GM21529 (cell line): ENCODE measurements at regions not wholly inside any gene's neighbourhood (a gene's known extent, or its start where the extent isn't known, plus 50 kb on each side); places are given as distances from the start of the nearest gene placed in this dataset.

ENCODE experiments used
- ATAC-seq: cut with Tn5 transposase; IDR thresholded peaks from one replicate; pipeline ENCODE4 v1.9.1; 2021; ENCODE audit not compliant: unreplicated experiment

DNA sequence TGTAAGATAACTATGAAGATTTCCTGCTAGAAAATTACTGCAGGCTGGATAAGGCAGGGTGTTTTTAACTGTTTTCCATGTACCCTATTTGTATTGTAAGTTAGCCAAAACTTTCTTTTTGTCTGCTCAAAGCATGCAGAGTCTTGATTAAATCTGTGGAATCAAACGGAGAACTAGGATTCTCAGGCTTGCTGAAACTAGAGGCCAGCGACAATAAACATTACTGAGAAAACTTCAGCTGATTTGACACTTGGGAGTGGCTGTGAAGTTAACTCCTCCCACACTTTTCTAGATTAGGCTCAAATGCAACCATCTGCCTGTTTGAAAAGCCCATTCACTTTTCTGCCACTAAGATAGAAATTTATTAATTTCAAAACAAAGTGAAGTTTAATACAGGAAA lies 153.2 kb upstream of the FRMD4B start:
- ATAC-seq = no peak

DNA sequence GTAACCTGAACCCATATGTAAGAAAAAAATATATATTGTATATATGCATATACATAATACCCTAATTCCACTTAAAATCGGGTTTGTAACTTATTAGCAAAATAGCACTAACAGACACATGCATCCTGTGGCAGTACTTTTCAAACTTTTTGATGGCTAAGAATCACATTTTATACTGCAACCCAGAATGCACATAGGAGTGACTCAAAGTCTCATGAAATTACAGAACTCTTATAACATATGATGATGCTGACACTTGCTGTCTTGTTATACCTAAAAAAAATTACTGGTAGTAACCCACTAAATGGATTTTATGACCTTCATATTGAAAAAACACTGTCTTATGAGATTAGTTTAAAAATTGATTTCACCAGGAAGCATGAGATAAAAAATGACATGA lies 152.4 kb upstream of the FRMD4B start:
- ATAC-seq = no peak

DNA sequence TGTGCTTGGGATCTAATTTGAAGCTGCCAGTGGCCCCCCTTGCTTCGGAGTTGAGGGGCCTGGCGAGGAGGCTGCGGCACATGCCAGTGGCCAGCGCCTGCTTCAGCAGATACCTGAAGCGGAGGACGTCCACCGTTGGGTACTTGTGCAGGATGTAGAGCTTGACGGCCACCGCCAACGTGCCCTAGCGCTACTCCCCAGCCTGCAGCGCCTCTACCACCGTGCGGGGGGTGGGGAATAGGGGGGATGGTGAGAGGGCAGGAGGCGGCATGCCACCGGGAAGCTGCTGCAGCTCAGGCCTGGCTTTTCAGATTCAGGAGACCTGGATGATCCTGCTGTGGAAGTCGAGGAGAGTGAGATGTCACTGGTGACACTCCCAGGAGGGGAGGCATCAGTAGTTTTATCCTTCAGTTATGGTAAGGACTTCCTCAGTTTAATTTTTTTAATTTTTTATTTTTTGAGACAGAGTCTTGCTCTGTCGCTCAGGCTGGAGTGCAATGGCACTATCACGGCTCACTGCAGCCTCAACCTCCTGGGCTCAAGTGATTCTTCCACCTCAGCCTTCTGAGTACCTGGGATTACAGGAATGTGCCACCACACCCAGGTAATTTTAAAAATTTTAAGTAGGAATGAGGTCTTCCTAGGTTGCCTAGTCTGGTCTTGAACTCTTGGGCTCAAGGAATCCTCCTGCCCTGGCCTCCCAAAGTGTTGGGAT lies 150.6 kb upstream of the FRMD4B start:
- ATAC-seq = no peak

DNA sequence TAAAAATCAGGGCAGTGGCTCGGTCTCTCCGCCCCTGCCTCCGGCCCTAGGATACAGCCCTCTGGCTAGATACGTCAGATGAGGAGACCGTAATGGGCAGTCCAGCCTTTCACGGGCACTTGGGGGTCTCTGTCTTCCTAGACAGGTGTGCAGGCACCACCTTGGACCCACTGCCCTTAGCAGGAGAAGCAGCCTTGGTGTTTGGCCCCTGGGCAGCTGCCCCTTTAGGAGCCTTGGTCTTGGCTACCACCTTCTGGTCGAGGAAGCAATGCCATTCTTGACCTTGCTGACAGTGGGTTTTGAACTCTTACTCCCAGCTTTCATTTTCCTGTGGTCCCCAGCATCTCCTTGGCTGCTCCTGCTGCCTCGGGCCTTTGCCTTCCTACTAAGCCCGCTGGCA lies 149.7 kb upstream of the FRMD4B start:
- no peak for ATAC-seq

DNA sequence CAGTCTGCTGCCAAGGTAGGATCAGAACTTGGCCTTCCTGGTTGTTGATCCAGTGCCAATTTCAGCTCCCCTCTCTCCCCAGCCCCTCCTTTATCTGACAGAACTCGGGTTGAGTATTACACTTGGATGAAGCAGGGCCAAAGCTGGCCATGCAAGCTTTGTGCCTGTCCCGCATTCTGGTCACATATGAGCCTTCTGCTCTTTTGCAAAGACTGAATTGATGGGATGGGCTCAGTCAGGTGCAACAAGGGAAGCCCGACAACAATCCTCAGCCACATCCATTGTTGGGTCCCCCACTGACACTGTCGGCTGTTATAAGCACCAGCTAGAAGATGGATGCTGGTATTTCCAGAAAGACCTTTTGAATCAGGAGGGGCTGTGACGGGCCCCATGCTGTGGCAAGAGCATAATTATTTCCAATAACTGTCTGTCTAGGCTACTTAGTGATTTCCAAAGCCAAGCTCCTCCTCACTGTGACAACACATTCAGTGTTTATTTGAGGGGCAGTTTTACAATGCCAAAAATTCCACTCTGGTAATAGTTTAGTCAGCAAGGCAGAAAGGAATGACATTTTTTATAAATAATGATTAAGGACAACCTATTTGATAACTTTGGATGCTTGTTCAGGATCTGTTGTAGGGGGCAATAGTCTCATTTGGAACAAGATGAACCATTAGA lies 146.8 kb upstream of the FRMD4B start:
- no peak for ATAC-seq

DNA sequence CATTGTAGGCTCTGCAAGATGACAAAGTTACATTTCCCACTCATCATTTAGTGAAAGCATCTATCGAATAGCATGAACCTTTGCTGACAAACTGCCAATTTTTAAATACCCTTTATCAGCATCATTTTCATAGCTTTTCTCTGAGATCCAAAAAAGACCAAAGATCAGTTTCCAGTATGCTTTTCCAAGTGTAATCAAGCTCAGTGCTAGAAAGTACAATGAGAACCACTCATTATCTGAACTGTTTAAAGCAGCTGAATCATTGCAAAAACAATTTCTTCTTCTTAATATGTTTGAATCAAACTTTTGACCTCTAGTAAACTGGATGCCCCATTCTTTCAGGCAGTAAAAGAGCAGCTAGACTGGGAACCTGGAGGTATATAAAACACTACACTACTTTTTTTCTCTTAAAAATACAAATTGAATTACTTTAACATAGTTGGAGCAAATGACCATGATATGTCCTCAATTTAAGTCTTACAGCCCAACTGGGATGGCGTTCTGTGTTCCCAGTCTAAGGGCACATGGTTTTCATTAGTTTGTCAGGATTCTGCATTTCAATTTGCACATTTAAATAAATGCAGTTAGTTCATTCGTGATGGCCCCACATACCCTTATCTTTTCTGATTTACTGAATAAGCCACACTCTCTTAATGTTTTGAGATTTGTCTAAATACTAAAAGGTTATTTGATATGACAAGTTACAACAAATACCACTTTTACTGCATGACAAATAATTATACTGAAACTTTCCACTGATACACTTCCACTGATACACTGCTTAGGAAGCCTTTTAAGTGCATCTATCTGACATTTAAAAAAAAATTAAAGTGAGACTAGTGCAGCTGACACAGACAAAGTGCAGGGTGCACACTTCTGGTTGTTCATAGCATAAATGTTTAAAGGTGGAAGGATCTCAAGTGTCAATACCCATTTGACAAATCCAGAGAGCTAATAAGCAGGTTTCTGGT lies 146.0 kb upstream of the FRMD4B start:
- no peak for ATAC-seq

DNA sequence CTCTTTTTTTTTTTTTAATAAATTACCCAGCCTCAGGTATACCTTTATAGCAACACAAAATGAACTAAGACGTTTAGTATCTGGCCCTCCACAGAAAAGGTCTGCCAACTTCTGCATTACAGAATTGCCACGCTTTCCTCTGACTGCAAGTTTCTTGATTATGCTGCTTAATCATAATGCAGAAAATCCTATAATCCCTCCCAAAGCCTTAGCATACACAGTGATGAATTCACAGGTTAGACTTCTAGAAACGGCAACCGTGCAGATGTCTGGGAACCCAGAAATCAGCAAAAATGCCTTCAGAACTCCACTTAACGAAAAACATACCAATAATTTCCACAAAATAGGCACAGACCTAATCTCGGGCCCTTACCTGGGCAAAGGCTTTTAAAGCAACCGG lies 144.7 kb upstream of the FRMD4B start:
- ATAC-seq = no peak

DNA sequence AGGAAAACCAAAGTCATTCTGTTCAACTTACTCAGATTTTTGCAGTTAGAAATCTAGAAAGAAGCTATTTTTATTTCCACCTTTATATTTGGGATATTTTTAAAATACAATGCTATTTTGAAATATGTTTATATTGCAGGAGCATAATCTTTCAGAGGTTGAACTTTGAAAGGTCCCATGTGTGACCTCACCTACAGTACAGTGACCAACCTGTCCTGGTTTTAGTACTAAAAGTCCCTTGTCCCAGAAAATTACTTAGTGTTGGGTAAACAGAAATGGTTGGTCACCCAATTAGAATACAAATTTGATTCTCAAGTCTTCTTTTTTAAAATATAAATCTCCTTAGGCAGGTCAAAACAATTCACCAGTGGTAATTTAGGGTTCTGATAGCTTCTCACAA lies 141.6 kb upstream of the FRMD4B start:
- ATAC-seq = no peak

DNA sequence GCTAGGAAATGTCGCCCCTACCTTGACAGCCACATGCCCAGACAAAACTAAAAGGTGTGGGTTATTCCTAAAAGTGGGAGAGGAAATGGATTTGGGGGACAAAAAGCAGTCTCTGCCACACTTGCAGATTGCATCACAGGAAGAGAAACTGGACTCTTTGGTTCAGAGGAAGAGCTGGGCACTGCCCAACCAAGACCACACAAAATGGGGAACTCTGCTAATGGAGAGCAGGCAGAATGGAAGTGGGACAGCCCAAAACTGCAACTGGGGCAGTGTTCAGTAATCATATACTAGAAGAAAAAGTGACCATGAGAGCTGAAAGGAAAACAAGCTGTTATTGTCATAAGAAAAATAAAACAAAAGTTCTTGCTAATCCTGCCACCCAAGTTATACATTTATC lies 138.9 kb upstream of the FRMD4B start:
- ATAC-seq = no peak

DNA sequence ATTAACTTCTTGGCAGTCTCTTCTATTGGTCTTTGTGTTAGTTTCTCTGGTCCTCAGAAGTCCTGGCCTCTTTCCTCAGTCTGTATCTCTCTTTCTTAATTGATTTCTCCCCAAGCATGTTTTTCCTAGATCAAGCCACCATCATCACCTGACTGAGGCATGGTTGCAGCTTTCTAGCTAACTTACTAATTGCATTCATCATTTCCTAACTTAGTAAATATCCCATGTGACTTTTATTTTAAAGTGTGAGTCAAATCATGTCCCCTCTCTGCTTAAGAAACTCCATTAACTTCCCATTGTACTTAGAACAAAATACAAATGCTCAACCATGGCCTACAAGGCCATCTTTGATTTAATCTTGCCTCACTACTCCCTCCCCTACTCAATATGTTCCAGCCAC lies 135.4 kb upstream of the FRMD4B start:
- ATAC-seq = no peak

DNA sequence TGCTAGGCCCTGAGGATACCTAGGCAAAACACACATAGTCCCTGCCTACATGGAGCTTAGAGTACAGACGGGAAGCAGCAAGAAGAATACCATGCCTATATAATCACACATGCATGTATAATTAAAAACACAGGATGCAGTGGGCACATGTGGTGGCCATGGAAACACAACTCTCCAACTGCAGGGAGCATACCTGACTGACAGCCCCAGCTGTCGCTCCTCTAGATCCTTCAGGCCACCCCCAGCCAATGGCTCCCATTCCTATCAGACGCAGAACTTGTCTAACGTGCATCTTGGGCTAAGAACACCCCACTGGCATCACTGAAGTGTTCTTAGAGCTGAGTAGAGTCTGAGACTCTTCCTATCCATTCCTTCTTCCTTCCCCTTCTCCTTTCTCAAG lies 125.5 kb upstream of the FRMD4B start:
- ATAC-seq = no peak

DNA sequence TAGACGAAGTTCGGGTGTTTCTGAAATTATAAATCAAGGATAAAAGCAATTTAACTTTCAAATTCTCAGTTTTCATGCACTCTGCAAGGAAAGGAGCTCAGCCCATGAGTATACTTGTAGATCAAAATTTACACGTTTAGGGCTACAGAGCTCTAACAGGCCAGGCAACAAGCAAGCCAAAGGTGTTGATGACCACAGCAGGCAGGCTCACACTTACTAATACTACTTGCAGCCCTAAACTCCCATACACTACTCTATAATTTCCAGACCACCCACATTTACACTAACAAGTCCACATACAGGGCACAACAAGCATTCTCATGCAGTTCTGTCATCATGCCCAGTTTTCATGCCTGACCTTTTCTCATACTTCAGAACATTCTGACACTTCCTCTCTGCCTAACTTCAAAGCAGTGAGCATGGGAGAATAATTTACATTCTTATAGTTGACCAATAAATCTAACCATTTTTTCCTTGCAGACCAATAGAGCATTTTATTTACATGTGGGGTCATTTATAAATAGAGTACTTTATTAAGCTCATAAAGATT lies 124.7 kb upstream of the FRMD4B start:
- no peak for ATAC-seq

DNA sequence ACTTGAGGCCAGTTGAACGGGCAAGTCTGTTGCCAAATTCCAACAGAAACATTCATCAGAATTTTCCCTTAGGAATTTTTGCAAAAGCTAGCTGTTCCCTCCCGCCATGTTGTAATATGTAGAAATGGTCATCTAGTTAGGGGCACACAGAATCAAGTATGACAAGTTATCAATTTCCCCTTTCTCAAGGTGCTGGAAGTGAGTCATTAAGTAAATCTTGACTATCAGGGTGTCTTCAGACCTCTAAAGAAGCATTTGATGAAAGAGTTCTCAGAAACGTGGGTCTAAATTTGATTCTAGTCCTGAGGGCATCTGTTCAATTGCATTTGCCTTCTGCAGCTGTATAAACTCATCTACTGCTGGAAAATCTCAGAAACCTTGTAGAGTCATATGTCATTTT lies 123.4 kb upstream of the FRMD4B start:
- no peak for ATAC-seq

DNA sequence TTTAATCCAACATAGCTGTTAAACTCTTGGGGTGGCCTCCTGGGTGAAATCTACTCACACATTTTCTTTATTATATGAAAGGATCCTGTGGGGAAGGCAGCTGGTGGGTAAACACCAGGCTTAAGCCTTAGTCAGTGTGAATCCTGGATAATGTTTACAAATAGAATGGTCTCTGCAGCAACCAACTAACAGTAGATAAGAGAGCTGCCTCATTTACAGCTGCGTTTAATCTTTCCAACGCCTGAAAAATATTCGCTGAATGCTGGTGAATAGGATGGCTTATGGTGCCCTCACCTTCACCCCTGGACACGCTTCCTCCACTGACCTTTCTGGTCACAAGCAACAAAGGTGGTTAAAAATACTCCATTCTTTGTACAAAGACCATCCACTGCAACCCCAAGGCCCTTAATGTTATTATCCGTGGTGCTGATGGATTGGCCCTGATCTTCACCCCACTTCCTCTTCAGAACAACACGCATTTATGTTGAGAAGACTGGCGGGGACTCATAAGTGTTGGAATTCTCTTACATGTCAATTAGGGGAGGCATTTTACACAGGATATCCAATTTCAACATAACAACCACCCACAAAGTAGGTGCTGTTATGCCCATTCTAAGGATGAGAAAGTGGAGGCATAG lies 120.0 kb upstream of the FRMD4B start:
- no peak for ATAC-seq

DNA sequence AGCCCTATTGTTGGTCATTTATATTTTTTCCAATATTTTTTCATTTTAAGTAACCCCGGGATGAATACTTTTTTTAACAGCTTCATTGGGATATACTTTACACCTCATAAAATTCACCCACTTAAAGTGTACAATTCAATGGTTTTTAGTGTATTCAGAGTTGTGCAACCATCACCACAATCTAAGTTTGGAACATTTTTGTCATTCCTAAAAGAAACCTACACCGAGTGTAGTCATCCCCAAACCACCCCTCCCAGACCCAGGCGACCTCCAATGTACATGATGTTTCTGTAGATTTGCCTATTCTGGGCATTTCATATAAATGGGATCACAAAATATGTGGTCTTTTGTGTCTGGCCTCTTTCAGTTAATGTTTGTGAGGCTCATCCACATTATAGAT lies 118.3 kb upstream of the FRMD4B start:
- no peak for ATAC-seq

DNA sequence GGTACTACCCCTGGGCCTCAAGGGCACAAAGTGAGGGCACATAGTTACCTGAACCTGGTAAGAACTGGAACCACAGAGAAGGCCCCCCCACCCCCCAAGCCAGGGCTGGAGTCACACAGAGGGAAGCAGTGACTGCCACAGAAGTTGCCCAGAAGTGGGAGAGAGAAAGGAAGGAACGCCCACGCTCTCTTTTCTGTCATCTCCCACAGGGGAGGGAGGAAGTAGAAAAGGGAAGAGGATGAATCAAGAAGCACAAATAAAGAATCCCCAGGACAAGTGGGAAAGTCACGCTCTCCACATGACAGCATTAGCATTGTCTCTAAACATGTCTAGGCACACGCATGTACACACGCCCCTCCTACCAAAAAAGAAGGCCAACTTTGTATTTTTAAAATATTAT lies 114.7 kb upstream of the FRMD4B start:
- no peak for ATAC-seq

DNA sequence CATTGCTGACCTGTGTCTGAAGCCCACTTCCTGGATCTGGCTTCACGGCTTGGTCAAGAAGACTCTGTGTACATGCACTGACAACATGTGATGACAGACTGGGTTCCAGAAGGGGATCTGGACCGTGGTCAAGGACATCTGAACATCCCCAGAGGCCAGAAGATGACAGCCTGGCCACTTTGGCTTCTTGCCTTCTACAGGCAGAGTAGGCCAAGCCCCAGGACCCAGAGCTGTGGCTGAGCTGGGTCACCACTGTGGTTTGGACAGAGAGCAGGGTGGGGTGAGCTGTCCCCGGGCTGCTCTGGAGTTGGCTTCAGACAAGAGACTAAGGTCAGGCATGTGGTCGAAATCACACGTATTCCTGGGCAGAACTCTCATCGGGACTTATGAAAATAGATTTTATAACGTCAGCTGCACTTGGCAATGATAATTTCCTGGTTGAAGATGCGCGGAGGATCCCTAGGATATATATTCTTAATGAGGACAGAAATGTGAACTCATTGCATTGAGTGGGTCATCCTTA lies 114.1 kb upstream of the FRMD4B start:
- no peak for ATAC-seq

DNA sequence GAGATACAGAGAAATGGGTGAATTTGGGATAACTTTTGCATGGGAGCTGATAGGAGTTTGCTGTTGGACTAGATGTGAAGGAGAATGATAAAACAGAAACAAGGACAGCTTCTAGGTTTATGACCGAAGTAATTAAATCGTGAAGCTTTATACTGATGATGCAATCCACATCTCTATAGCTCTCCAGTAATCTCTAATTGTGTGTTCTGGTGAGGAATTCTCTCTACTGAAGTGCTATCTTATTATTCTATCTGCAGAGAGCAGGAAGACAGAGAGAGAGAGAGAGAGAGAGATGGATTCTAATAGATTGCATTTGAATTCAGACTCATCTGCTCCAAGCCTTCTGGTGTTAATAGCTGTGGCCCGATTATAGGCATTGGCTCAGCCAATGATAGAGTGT lies 113.5 kb upstream of the FRMD4B start:
- ATAC-seq = no peak

DNA sequence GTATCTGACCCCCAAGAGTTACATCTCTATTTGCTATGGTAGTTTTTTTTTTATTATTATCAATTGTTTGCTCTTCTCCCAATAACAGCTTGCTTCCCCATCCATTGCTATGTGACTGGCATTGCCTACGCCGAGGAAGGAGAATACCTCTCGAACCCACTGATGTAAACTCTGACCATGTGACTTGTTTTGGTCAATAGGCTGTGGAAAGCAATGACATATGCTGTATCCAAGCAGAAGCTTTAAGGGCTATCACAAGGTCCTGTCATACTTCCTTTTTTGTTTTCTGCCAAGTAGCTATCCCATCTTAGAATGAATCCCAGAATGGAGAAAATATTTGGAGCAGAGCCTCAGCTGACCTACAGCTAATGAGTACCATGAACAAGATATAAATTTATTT lies 111.0 kb upstream of the FRMD4B start:
- ATAC-seq = no peak

DNA sequence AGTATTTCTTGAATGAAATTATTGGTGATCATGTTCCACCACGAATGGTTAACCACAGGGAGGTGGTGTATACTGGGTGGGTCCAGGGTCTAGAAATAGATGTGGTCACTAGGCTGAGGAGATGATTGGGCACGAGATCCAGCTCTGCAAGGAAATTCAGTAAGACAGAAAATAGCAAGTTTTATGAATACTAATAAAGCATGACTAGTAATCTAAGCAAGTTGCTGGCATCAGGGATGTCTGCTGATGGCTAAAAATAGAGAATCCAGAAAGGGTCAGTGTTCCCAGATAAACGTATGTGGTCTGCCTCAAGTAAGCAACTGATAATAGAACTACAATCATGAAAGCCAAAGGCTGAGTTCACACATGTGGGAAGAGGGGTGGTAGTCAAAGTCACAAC lies 108.3 kb upstream of the FRMD4B start:
- no peak for ATAC-seq

DNA sequence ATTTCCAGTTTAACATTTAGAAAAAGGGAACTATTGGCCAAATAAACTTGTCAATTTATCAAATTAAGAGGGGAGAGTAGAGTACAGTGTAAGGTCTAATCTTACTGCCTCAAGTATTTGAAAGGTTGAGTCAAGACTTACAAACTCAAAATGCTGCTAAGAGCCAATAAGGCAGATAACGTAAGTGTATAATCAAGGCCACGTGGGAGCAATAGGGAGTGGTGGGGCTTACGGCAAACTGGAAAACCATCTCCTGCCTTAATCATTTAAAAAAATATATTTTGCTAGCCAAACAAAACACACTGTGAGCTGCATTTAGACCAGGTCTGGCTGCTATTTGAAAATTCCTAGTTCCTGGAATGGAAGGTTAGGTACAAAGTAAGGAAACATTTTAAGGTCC lies 107.3 kb upstream of the FRMD4B start:
- ATAC-seq = no peak
